ENCODE measurements at regions not wholly inside any gene's neighbourhood (a gene's known extent, or its start where the extent isn't known, plus 50 kb on each side); places are given as distances from the start of the nearest gene placed in this dataset.

DNA sequence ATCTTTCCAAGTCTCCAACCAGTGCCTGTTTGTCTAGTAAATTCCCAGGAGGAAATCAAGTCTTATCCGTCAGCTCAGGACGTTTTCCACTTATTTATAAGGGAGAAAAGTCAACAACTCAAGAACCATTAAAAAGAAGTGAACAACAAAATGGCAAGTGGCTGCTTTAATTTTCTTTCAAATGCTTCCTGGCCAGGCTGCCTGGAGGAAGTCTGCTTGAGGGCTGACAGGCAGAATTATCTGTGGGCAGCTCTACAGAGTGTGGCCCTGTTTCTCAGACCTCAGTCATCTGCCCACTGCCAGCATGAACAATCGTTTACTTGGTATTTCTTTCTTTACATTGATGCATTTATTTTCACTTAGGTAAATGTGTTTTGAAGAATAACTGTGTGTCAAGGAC lies 281.9 kb upstream of the ISX start:
- no peak for DNase-seq (ENCODE audit: low read depth, low spot score)
- H3K4me2 ChIP-seq (ENCODE audit: low read length), result no peak overlapping the region
- peaks cover 0 to 11% of the 10 kb centered on the region in 2 experiments; a peak in 1 of 4 replicates for H3K9me3 ChIP-seq (ENCODE audit: control insufficient read depth in 1 of 2, insufficient read depth in 1 of 2, low read depth in 1 of 2, low read length in 2 of 2)
- no peaks in the 10 kb centered on the region for H3K27me3 ChIP-seq (ENCODE audit: insufficient read depth, low read length)
- H3K4me3 ChIP-seq (replicated peaks in 1 of 2; ENCODE audit: low read depth in 1 of 2, low read length in 2 of 2), result no peak overlapping the region
- no peak for ATAC-seq
- no peak overlapping the region for H2AFZ ChIP-seq (ENCODE audit: low read depth, low read length, poor library complexity, severe bottlenecking)
- TF ChIP-seq, protein P1, sequence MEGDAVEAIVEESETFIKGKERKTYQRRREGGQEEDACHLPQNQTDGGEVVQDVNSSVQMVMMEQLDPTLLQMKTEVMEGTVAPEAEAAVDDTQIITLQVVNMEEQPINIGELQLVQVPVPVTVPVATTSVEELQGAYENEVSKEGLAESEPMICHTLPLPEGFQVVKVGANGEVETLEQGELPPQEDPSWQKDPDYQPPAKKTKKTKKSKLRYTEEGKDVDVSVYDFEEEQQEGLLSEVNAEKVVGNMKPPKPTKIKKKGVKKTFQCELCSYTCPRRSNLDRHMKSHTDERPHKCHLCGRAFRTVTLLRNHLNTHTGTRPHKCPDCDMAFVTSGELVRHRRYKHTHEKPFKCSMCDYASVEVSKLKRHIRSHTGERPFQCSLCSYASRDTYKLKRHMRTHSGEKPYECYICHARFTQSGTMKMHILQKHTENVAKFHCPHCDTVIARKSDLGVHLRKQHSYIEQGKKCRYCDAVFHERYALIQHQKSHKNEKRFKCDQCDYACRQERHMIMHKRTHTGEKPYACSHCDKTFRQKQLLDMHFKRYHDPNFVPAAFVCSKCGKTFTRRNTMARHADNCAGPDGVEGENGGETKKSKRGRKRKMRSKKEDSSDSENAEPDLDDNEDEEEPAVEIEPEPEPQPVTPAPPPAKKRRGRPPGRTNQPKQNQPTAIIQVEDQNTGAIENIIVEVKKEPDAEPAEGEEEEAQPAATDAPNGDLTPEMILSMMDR (IDR thresholded peaks at IDR 0.05 in 2 of 3, conservative IDR thresholded peaks at IDR 0.05 in 1 of 3; ENCODE audit: borderline replicate concordance in 1 of 3, insufficient read depth in 1 of 3, low read depth in 2 of 3, low read length in 2 of 3), result no peak
- TF ChIP-seq EGR1 (IDR thresholded peaks at IDR 0.05; ENCODE audit: low read depth) (no peak), POLR2AphosphoS5 (IDR thresholded peaks at IDR 0.05; ENCODE audit: low read depth, low read length) (no peak), RAD21 (IDR thresholded peaks at IDR 0.05; ENCODE audit: low read depth) (no peak)
- TF ChIP-seq, protein P2, sequence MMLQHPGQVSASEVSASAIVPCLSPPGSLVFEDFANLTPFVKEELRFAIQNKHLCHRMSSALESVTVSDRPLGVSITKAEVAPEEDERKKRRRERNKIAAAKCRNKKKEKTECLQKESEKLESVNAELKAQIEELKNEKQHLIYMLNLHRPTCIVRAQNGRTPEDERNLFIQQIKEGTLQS (IDR thresholded peaks at IDR 0.05), result no peak
- intact Hi-C loops (cut with micrococcal nuclease), result no loop called here
- ChIA-PET RAD21 (ENCODE audit: low non-redundant PET in 1 of 2, low total read pairs in 2 of 2, uncharacterized antibody in 2 of 2, unreplicated experiment in 2 of 2) (no interaction called here), CTCF (no interaction called here), POLR2A (no interaction called here)
- no peaks in the 10 kb centered on the region for H4K20me1 ChIP-seq (ENCODE audit: insufficient read depth)
- no peak overlapping the region for H3K9ac ChIP-seq (ENCODE audit: low read length)
- H3K79me2 ChIP-seq (ENCODE audit: insufficient read depth, low read length), result no peaks in the 10 kb centered on the region
- no peaks in the 10 kb centered on the region for H3K36me3 ChIP-seq (ENCODE audit: control insufficient read depth in 1 of 2, insufficient read depth in 2 of 2, low read length in 2 of 2)
- H3K4me1 ChIP-seq (ENCODE audit: control insufficient read depth in 1 of 2, insufficient read depth in 2 of 2, low read length in 2 of 2), result no peaks in the 10 kb centered on the region
- H3K9me2 ChIP-seq (ENCODE audit: insufficient read depth), result no peaks in the 10 kb centered on the region
- no peak overlapping the region for H3K27ac ChIP-seq (ENCODE audit: low read depth, low read length)
- no TSS peak for BruUV-seq (replicated peaks)

DNA sequence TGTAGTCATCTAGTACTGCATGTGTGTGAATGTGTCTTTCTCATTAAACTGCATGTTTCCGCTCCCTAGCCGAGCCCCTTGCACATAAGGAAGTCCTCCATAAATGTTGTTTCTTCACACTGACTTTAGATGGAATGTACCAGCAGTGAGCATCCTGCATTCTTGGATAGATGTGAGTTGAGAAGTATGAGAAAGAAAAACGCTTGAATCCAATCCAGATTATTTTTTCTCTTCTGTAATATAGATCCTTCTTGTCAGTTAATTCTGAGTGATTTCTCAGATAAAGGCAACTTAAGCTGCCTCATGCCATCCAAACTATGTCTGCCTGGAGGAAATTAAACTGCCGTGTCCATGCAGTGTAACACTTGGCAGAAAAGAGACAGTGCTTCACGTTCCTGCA lies 268.1 kb upstream of the ISX start:
- Histone ChIP-seq H3K27me3 (ENCODE audit: insufficient read depth, low read length) (no peaks in the 10 kb centered on the region), H3K9ac (ENCODE audit: low read length) (no peak overlapping the region), H2AFZ (ENCODE audit: low read depth, low read length, poor library complexity, severe bottlenecking) (no peak overlapping the region), H4K20me1 (ENCODE audit: insufficient read depth) (no peaks in the 10 kb centered on the region), H3K4me2 (ENCODE audit: low read length) (no peak overlapping the region), H3K9me2 (ENCODE audit: insufficient read depth) (no peaks in the 10 kb centered on the region), H3K79me2 (ENCODE audit: insufficient read depth, low read length) (no peaks in the 10 kb centered on the region), H3K36me3 (ENCODE audit: control insufficient read depth in 1 of 2, insufficient read depth in 2 of 2, low read length in 2 of 2) (no peaks in the 10 kb centered on the region), H3K27ac (ENCODE audit: low read depth, low read length) (no peak overlapping the region), H3K4me1 (ENCODE audit: control insufficient read depth in 1 of 2, insufficient read depth in 2 of 2, low read length in 2 of 2) (no peaks in the 10 kb centered on the region), H3K9me3 (ENCODE audit: control insufficient read depth in 1 of 2, insufficient read depth in 1 of 2, low read depth in 1 of 2, low read length in 2 of 2) (no peaks in the 10 kb centered on the region), H3K4me3 (replicated peaks in 1 of 2; ENCODE audit: low read depth in 1 of 2, low read length in 2 of 2) (no peak overlapping the region)
- TF ChIP-seq RAD21 (IDR thresholded peaks at IDR 0.05; ENCODE audit: low read depth) (no peak), ZNF274 (IDR thresholded peaks at IDR 0.05; ENCODE audit: low read depth, low read length) (no peak), SIN3A (IDR thresholded peaks at IDR 0.05; ENCODE audit: low read depth) (no peak), YY1 (IDR thresholded peaks at IDR 0.05; ENCODE audit: extremely low read depth, insufficient replicate concordance, low read depth, low read length) (no peak), POLR2A (IDR thresholded peaks at IDR 0.05; ENCODE audit: borderline replicate concordance, extremely low read depth, insufficient read depth, insufficient read length) (no peak), CEBPB (IDR thresholded peaks at IDR 0.05; ENCODE audit: low read depth) (no peak)
- POLR2A ChIA-PET, result no interaction called here
- no peak for ATAC-seq
- DNase-seq (ENCODE audit: low read depth, low spot score), result no peak
- CTCF ChIA-PET, result no interaction called here
- intact Hi-C loops (cut with micrococcal nuclease), result no loop called here
- RAD21 ChIA-PET (ENCODE audit: low non-redundant PET in 1 of 2, low total read pairs in 2 of 2, uncharacterized antibody in 2 of 2, unreplicated experiment in 2 of 2), result no interaction called here
- no TSS peak for BruUV-seq (replicated peaks)
